Kidney (tissue), 13 donors: ENCODE measurements at regions not wholly inside any gene's neighbourhood (a gene's known extent, or its start where the extent isn't known, plus 50 kb on each side); places are given as distances from the start of the nearest gene placed in this dataset.

Source experiments
- DNase-seq, 5 donors: peaks; one replicate each; pipeline ENCODE4 v3.0.0-alpha.2; 2013 to 2020
- FAIRE-seq: peaks from 2 replicates; lab custom pipeline; 2012; peaks lifted over from hg19 to GRCh38; lab: Jason Lieb, UNC
- H3K27ac ChIP-seq, 2 donors: one replicate each; pipeline ENCODE4 v1.7.0; 2013; ENCODE audit warnings: low read depth in 2 of 2, low read length in 2 of 2, inconsistent platforms in 1 of 2
- H3K27me3 ChIP-seq: one replicate; pipeline ENCODE4 v1.7.1; 2013; ENCODE audit warnings: low read length, inconsistent platforms; ENCODE audit not compliant: control insufficient read depth, insufficient read depth
- H3K36me3 ChIP-seq, 3 donors: one replicate each; pipeline versions ENCODE4 v1.7.0 to v1.7.1; 2013; ENCODE audit warnings: low read length in 3 of 3, control low read depth in 1 of 3, inconsistent platforms in 1 of 3; ENCODE audit not compliant: insufficient read depth in 3 of 3, control insufficient read depth in 2 of 3
- H3K4me1 ChIP-seq, 3 donors: one replicate each; pipeline versions ENCODE4 v1.7.0 to v1.7.1; 2013; ENCODE audit warnings: low read length in 3 of 3, inconsistent platforms in 1 of 3, low read depth in 1 of 3; ENCODE audit not compliant: control insufficient read depth in 2 of 3, insufficient read depth in 2 of 3
- H3K4me3 ChIP-seq, 3 donors: one replicate each; pipeline versions ENCODE4 v1.7.0 to v1.8.1; 2013; ENCODE audit warnings: low read length in 3 of 3, control low read depth in 1 of 3, inconsistent platforms in 1 of 3
- H3K9ac ChIP-seq, 3 donors: one replicate each; pipeline versions ENCODE4 v1.7.0 to v1.7.1; 2013; ENCODE audit warnings: low read length in 3 of 3, control low read depth in 1 of 3, inconsistent platforms in 1 of 3
- H3K9me3 ChIP-seq, 3 donors: one replicate each; pipeline versions ENCODE4 v1.7.0 to v1.7.1; 2013; ENCODE audit warnings: low read length in 3 of 3, control low read depth in 1 of 3, inconsistent platforms in 1 of 3; ENCODE audit not compliant: control insufficient read depth in 2 of 3, insufficient read depth in 1 of 3
- intact Hi-C: fragments of 100-400 bp; cut with DNase I; formaldehyde crosslinking; loops from one replicate; pipeline ENCODE4 v1.11.1; 2022
- TF ChIP-seq, protein P1 (sequence below): IDR thresholded peaks from 3 replicates; pipeline ENCODE4 v1.5.1; 2012; ENCODE audit warnings: mild to moderate bottlenecking, moderate library complexity, borderline replicate concordance; ENCODE audit not compliant: insufficient read depth; ENCODE audit errors: extremely low read depth
- donor health status: control.
- donor health status: control.
- donor health status: control.
- donor health status: control.
- donor health status: control.
- donor health status: DM: yes; HTN: yes; CAD: no.
- donor health status: Normal renal cell carcinoma (clear cell type).

DNA sequence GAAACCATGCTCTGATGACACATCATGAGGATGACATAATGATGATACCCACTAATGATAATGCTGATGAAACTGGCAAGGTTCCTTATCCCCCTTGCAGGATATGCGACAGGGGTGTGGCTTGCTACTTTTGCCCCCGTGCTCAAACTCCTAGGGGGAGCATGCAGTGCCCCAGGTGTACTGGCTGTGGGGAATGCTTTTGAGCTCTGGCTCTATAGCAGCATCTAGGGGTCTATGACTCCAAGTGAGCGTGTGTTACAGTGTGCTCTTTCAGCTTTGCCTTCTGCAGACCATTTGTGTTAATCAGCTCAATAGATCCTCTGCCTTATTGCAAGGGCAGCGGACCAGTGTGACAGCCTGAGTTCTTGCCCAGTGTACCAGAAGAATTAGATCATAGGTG lies 1239.5 kb downstream of the SI start:
- Histone ChIP-seq H3K27me3 (no peaks in the 10 kb centered on the region), H3K4me3 (no peak overlapping the region), H3K36me3 (no peaks in the 10 kb centered on the region), H3K27ac (no peak overlapping the region), H3K4me1 (no peaks in the 10 kb centered on the region), H3K9ac (no peak overlapping the region), H3K9me3 (no peaks in the 10 kb centered on the region)
- TF ChIP-seq, protein P1, sequence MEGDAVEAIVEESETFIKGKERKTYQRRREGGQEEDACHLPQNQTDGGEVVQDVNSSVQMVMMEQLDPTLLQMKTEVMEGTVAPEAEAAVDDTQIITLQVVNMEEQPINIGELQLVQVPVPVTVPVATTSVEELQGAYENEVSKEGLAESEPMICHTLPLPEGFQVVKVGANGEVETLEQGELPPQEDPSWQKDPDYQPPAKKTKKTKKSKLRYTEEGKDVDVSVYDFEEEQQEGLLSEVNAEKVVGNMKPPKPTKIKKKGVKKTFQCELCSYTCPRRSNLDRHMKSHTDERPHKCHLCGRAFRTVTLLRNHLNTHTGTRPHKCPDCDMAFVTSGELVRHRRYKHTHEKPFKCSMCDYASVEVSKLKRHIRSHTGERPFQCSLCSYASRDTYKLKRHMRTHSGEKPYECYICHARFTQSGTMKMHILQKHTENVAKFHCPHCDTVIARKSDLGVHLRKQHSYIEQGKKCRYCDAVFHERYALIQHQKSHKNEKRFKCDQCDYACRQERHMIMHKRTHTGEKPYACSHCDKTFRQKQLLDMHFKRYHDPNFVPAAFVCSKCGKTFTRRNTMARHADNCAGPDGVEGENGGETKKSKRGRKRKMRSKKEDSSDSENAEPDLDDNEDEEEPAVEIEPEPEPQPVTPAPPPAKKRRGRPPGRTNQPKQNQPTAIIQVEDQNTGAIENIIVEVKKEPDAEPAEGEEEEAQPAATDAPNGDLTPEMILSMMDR, result no peak
- DNase-seq, result no peak
- no peak for FAIRE-seq
- intact Hi-C loops, result no loop called here

DNA sequence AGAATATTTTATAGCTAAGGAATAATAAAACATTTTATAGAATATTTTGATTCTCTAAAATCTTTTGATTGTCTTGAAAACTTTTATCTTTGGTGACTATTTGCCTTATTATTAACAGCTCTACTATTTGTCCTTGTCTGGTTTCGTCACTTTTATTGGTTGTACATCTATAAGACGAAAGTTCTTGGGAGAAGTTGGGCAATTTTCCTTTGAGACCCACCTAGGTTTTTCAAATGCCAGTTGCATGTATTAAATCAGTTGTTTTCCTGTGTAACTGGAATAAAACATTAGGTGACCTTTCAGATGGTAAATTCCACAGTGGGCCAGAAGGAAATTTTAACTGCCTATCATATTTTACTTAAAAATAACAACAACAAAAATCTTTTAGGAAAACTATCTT lies 1245.7 kb downstream of the SI start:
- Histone ChIP-seq H3K27me3 (no peaks in the 10 kb centered on the region), H3K27ac (no peak overlapping the region), H3K36me3 (no peaks in the 10 kb centered on the region), H3K4me3 (no peak overlapping the region), H3K9ac (no peak overlapping the region), H3K4me1 (no peaks in the 10 kb centered on the region), H3K9me3 (no peaks in the 10 kb centered on the region)
- FAIRE-seq (no peak), DNase-seq (no peak)
- TF ChIP-seq, protein P1, result no peak
- intact Hi-C loops, result no loop called here

DNA sequence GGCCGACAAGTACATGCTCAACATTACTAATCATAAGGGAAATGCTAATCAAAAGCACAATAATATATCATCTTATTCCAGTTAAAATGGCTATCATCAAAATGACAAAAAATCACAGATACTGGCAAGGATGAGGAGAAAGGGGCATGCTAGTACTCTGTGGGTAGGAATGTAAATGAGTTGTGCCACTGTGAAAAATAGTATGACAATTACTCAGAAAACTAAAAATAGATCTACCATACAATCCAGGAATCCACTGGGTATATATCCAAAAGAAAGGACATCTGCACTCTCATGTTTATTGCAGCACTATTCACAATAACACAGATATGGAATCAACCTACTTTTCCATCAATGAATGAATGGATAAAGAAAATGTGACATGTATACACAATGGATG lies 1256.5 kb downstream of the SI start:
- no peaks in the 10 kb centered on the region for H3K36me3 ChIP-seq
- no peak overlapping the region for H3K4me3 ChIP-seq
- no peak for DNase-seq
- intact Hi-C loops, result no loop called here
- H3K9me3 ChIP-seq, result no peaks in the 10 kb centered on the region
- H3K27me3 ChIP-seq, result no peaks in the 10 kb centered on the region
- TF ChIP-seq, protein P1, result no peak
- H3K9ac ChIP-seq, result no peak overlapping the region
- H3K27ac ChIP-seq, result no peak overlapping the region
- FAIRE-seq, result no peak
- no peaks in the 10 kb centered on the region for H3K4me1 ChIP-seq

DNA sequence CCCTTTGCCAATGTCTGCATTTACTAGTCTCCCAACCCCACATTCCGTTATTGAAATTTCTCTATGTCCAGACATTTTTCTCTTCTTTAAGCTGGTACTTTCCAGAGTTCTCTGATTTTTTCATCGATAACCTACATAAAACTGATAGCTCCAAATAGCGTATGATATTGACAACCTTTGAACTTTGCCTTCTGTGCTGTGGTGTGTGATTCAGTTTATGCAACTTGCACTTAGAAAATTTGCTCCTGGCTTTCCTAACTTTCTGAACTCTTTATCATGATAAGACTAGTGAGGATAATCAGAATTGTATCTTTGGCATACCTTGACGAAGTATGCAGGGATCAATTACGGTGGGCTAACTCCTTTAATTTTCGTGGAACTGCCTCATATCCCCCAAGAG lies 1261.3 kb downstream of the SI start:
- no peak for FAIRE-seq
- DNase-seq, result no peak
- no peak overlapping the region for H3K9ac ChIP-seq
- no peaks in the 10 kb centered on the region for H3K36me3 ChIP-seq
- no peaks in the 10 kb centered on the region for H3K9me3 ChIP-seq
- no peak overlapping the region for H3K4me3 ChIP-seq
- intact Hi-C loops, result no loop called here
- no peaks in the 10 kb centered on the region for H3K4me1 ChIP-seq
- TF ChIP-seq, protein P1, result no peak
- no peak overlapping the region for H3K27ac ChIP-seq
- no peaks in the 10 kb centered on the region for H3K27me3 ChIP-seq
